GM21528 (cell line): ENCODE measurements at regions not wholly inside any gene's neighbourhood (a gene's known extent, or its start where the extent isn't known, plus 50 kb on each side); places are given as distances from the start of the nearest gene placed in this dataset.
"Not testable (repeated sequence)": the region's sequence is repeated elsewhere in the genome, so short reads cannot be mapped to it uniquely, and the experiment has no call there.

Source experiments
- ATAC-seq: cut with Tn5 transposase; IDR thresholded peaks from one replicate; pipeline ENCODE4 v1.9.1; 2021; ENCODE audit warnings: mild to moderate bottlenecking, moderate library complexity; ENCODE audit not compliant: unreplicated experiment, low FRiP score

- ATAC-seq: not testable (repeated sequence)
These were observed 268.1 kb upstream of the GRM3 start for GRCh38 chr7:86375602-86376001.

GRCh38 chr7:86372262-86372661, 271.4 kb upstream of the GRM3 start:
- no peak for ATAC-seq

- ATAC-seq: no peak
These were observed 276.8 kb upstream of the GRM3 start for GRCh38 chr7:86366946-86367345.

GRCh38 chr7:86340407-86340806, 303.3 kb upstream of the GRM3 start:
- ATAC-seq: not testable (repeated sequence)

GRCh38 chr7:86339051-86339450, 304.7 kb upstream of the GRM3 start:
- ATAC-seq: no peak

GRCh38 chr7:86328801-86329433, 314.8 kb upstream of the GRM3 start:
- ATAC-seq: no peak

- no peak for ATAC-seq
These were observed 316.9 kb upstream of the GRM3 start for GRCh38 chr7:86326847-86327246.

GRCh38 chr7:86320889-86321288, 322.8 kb upstream of the GRM3 start:
- no peak for ATAC-seq

GRCh38 chr7:86320341-86320740, 323.4 kb upstream of the GRM3 start:
- no peak for ATAC-seq

GRCh38 chr7:86313842-86314241, 329.9 kb upstream of the GRM3 start:
- no peak for ATAC-seq

GRCh38 chr7:86301301-86301700, 342.4 kb upstream of the GRM3 start:
- no peak for ATAC-seq

- ATAC-seq: no peak
These were observed 348.2 kb upstream of the GRM3 start for GRCh38 chr7:86295526-86295925.

GRCh38 chr7:86282014-86282682, 361.6 kb upstream of the GRM3 start:
- ATAC-seq: no peak

- ATAC-seq: no peak
These were observed 363.6 kb upstream of the GRM3 start for GRCh38 chr7:86280150-86280549.

- no peak for ATAC-seq
These were observed 380.9 kb upstream of the GRM3 start for GRCh38 chr7:86262781-86263180.

- ATAC-seq: no peak
These were observed 385.8 kb upstream of the GRM3 start for GRCh38 chr7:86257894-86258293.

GRCh38 chr7:86252406-86252805, 391.3 kb upstream of the GRM3 start:
- no peak for ATAC-seq

GRCh38 chr7:86248977-86249376, 394.7 kb upstream of the GRM3 start:
- ATAC-seq: no peak

GRCh38 chr7:86243171-86243570, 400.5 kb upstream of the GRM3 start:
- no peak for ATAC-seq

GRCh38 chr7:86226191-86226590, 417.5 kb upstream of the GRM3 start:
- no peak for ATAC-seq

- ATAC-seq: no peak
These were observed 420.9 kb upstream of the GRM3 start for GRCh38 chr7:86222806-86223205.

- no peak for ATAC-seq
These were observed 429.0 kb upstream of the GRM3 start for GRCh38 chr7:86214734-86215133.
